Adrenal gland (tissue), 5 donors: ENCODE measurements at regions not wholly inside any gene's neighbourhood (a gene's known extent, or its start where the extent isn't known, plus 50 kb on each side); places are given as distances from the start of the nearest gene placed in this dataset.

Experiments used
- POLR2A ChIP-seq, 2 donors: fragments of 450-650 bp; IDR thresholded peaks; one replicate each; pipeline ENCODE4 v1.6.1; 2017; ENCODE audit warnings: antibody characterized with exemption in 2 of 2, mild to moderate bottlenecking in 2 of 2, moderate library complexity in 1 of 2
- TF ChIP-seq, protein P1 (sequence below), 6 experiments: fragments of 450-650 bp in 4 of 6; fragments of 200-600 bp in 2 of 6; sonication (generic) in 1 of 6; IDR thresholded peaks; 1 replicate in 5 of 6; 2 replicates in 1 of 6; pipeline versions ENCODE4 v1.5.1 to v1.8.0; 2016 to 2021; ENCODE audit warnings: antibody characterized with exemption in 6 of 6, mild to moderate bottlenecking in 2 of 6, moderate library complexity in 1 of 6
- donor health status: DM: no; HTN: no; CAD: no.

DNA sequence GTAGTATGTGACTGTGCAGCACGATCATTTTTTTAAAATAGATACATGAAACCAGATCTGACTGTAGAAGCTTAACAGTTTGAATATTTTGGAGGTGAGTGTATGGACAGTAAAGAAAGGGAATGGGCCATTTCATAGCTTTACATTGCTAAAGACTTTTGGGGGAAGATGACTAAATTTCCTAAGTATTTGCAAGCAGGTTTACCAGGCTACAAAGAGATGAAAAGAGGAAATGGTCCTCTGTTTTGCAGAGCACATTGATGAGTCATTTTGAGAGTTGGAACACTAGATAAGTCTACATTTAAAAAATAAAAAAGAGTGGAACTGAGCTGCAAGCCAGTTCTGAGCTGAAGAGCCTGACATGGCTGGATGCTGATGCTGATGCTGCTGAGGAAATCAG lies 115.7 kb upstream of the LRATD1 start:
- TF ChIP-seq, protein P1, sequence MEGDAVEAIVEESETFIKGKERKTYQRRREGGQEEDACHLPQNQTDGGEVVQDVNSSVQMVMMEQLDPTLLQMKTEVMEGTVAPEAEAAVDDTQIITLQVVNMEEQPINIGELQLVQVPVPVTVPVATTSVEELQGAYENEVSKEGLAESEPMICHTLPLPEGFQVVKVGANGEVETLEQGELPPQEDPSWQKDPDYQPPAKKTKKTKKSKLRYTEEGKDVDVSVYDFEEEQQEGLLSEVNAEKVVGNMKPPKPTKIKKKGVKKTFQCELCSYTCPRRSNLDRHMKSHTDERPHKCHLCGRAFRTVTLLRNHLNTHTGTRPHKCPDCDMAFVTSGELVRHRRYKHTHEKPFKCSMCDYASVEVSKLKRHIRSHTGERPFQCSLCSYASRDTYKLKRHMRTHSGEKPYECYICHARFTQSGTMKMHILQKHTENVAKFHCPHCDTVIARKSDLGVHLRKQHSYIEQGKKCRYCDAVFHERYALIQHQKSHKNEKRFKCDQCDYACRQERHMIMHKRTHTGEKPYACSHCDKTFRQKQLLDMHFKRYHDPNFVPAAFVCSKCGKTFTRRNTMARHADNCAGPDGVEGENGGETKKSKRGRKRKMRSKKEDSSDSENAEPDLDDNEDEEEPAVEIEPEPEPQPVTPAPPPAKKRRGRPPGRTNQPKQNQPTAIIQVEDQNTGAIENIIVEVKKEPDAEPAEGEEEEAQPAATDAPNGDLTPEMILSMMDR (IDR thresholded peaks at IDR 0.05): no peak
- TF ChIP-seq POLR2A (IDR thresholded peaks at IDR 0.05): no peak
